ENCODE measurements at regions not wholly inside any gene's neighbourhood (a gene's known extent, or its start where the extent isn't known, plus 50 kb on each side); places are given as distances from the start of the nearest gene placed in this dataset.

DNA sequence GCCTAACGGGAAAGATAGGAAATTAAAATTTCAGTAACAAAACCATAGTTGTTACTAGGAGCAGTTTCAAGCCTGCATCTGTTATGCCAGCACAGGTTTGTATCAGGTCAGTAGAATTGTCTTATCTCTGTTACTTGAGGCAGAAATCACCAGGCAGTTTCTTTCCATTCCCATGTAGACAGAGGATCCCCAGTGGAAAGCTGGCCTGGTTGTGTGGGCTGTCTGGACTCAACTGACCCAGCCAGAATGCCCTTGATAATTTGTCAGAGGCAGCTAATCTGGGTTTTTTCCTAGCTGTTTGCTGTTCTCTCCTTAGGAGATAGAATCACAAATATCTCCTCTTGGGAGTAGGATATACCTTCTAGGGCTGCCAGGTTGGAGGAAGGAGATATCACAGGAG lies 1044.7 kb downstream of the IGSF11 start:
- no peak for TF ChIP-seq BACH2 (CRISPR knock-in tag; IDR thresholded peaks at IDR 0.05; ENCODE audit: borderline replicate concordance)
- no peak for TF ChIP-seq PPARA (CRISPR knock-in tag; IDR thresholded peaks at IDR 0.05; ENCODE audit: borderline replicate concordance)
- no peak for TF ChIP-seq ISL1 (CRISPR knock-in tag; IDR thresholded peaks at IDR 0.05)
- no peak for TF ChIP-seq ARNTL (CRISPR knock-in tag; IDR thresholded peaks at IDR 0.05; ENCODE audit: borderline replicate concordance, low read depth)
- no peak for TF ChIP-seq SNAI2 (CRISPR knock-in tag; IDR thresholded peaks at IDR 0.05)
- TF ChIP-seq PATZ1 (CRISPR knock-in tag; IDR thresholded peaks at IDR 0.05; ENCODE audit: borderline replicate concordance), result no peak
- no peak for TF ChIP-seq OSR1 (CRISPR knock-in tag; IDR thresholded peaks at IDR 0.05)
- TF ChIP-seq, protein P1, sequence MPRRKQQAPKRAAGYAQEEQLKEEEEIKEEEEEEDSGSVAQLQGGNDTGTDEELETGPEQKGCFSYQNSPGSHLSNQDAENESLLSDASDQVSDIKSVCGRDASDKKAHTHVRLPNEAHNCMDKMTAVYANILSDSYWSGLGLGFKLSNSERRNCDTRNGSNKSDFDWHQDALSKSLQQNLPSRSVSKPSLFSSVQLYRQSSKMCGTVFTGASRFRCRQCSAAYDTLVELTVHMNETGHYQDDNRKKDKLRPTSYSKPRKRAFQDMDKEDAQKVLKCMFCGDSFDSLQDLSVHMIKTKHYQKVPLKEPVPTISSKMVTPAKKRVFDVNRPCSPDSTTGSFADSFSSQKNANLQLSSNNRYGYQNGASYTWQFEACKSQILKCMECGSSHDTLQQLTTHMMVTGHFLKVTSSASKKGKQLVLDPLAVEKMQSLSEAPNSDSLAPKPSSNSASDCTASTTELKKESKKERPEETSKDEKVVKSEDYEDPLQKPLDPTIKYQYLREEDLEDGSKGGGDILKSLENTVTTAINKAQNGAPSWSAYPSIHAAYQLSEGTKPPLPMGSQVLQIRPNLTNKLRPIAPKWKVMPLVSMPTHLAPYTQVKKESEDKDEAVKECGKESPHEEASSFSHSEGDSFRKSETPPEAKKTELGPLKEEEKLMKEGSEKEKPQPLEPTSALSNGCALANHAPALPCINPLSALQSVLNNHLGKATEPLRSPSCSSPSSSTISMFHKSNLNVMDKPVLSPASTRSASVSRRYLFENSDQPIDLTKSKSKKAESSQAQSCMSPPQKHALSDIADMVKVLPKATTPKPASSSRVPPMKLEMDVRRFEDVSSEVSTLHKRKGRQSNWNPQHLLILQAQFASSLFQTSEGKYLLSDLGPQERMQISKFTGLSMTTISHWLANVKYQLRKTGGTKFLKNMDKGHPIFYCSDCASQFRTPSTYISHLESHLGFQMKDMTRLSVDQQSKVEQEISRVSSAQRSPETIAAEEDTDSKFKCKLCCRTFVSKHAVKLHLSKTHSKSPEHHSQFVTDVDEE (CRISPR knock-in tag; IDR thresholded peaks at IDR 0.05), result no peak
- no peak for TF ChIP-seq CREB5 (CRISPR knock-in tag; IDR thresholded peaks at IDR 0.05; ENCODE audit: low read depth)
- TF ChIP-seq RARB (CRISPR knock-in tag; IDR thresholded peaks at IDR 0.05), result no peak
- TF ChIP-seq TCF4 (CRISPR knock-in tag; IDR thresholded peaks at IDR 0.05; ENCODE audit: borderline replicate concordance), result no peak
- TF ChIP-seq TOX (CRISPR knock-in tag; IDR thresholded peaks at IDR 0.05; ENCODE audit: borderline replicate concordance), result no peak
- no peak for TF ChIP-seq POU6F1 (CRISPR knock-in tag; IDR thresholded peaks at IDR 0.05; ENCODE audit: borderline replicate concordance, low read depth)
- TF ChIP-seq GLIS3 (CRISPR knock-in tag; IDR thresholded peaks at IDR 0.05), result no peak
- TF ChIP-seq ZC3H10 (CRISPR knock-in tag; IDR thresholded peaks at IDR 0.05), result no peak
- no peak for TF ChIP-seq ZNF565 (CRISPR knock-in tag; conservative IDR thresholded peaks at IDR 0.05; ENCODE audit: low read depth)
- TF ChIP-seq ZNF8 (CRISPR knock-in tag; IDR thresholded peaks at IDR 0.05), result no peak
- no peak for TF ChIP-seq CSRNP3 (CRISPR knock-in tag; IDR thresholded peaks at IDR 0.05)
- no peak for ATAC-seq

GRCh38 chr3:117990627-117991026 lies 1044.0 kb downstream of the IGSF11 start:
- no peak for TF ChIP-seq TOX (CRISPR knock-in tag; IDR thresholded peaks at IDR 0.05; ENCODE audit: borderline replicate concordance)
- no peak for TF ChIP-seq ESRRG (CRISPR knock-in tag; IDR thresholded peaks at IDR 0.05)
- TF ChIP-seq POU6F1 (CRISPR knock-in tag; IDR thresholded peaks at IDR 0.05; ENCODE audit: borderline replicate concordance, low read depth), result no peak
- no peak for TF ChIP-seq ZNF565 (CRISPR knock-in tag; conservative IDR thresholded peaks at IDR 0.05; ENCODE audit: low read depth)
- no peak for TF ChIP-seq ZFP30 (CRISPR knock-in tag; IDR thresholded peaks at IDR 0.05)
- TF ChIP-seq RARB (CRISPR knock-in tag; IDR thresholded peaks at IDR 0.05), result no peak
- no peak for TF ChIP-seq ZNF70 (CRISPR knock-in tag; IDR thresholded peaks at IDR 0.05)
- TF ChIP-seq ZFP3 (CRISPR knock-in tag; IDR thresholded peaks at IDR 0.05), result no peak
- no peak for TF ChIP-seq CSDC2 (CRISPR knock-in tag; IDR thresholded peaks at IDR 0.05)
- TF ChIP-seq OSR1 (CRISPR knock-in tag; IDR thresholded peaks at IDR 0.05), result no peak
- TF ChIP-seq ARNTL (CRISPR knock-in tag; IDR thresholded peaks at IDR 0.05; ENCODE audit: borderline replicate concordance, low read depth), result no peak
- no peak for TF ChIP-seq GLIS3 (CRISPR knock-in tag; IDR thresholded peaks at IDR 0.05)
- ATAC-seq, result no peak

Measured in SK-N-SH treated with all-trans-retinoic acid at 6 μM for 48 hours (cell line).